GM21723 (cell line): ENCODE measurements at regions not wholly inside any gene's neighbourhood (a gene's known extent, or its start where the extent isn't known, plus 50 kb on each side); places are given as distances from the start of the nearest gene placed in this dataset.

Experiments used
- ATAC-seq: cut with Tn5 transposase; IDR thresholded peaks from one replicate; pipeline ENCODE4 v1.9.1; 2021; ENCODE audit warnings: mild to moderate bottlenecking, moderate library complexity; ENCODE audit not compliant: unreplicated experiment

GRCh38 chr10:36341471-36341870 lies 699.4 kb upstream of the FZD8 start:
- no peak for ATAC-seq

GRCh38 chr10:36336315-36336714 lies 694.2 kb upstream of the FZD8 start:
- ATAC-seq = no peak

- no peak for ATAC-seq
Measured at GRCh38 chr10:36333446-36333845, 691.4 kb upstream of the FZD8 start.

GRCh38 chr10:36332926-36333325 lies 690.8 kb upstream of the FZD8 start:
- no peak for ATAC-seq

GRCh38 chr10:36331121-36331520 lies 689.0 kb upstream of the FZD8 start:
- ATAC-seq = no peak

- ATAC-seq = no peak
Measured at GRCh38 chr10:36325815-36326214, 683.7 kb upstream of the FZD8 start.

- ATAC-seq = no peak
Measured at GRCh38 chr10:36324831-36325230, 682.7 kb upstream of the FZD8 start.

GRCh38 chr10:36313142-36313541 lies 671.0 kb upstream of the FZD8 start:
- no peak for ATAC-seq

GRCh38 chr10:36303896-36304295 lies 661.8 kb upstream of the FZD8 start:
- ATAC-seq = no peak

GRCh38 chr10:36302086-36302485 lies 660.0 kb upstream of the FZD8 start:
- no peak for ATAC-seq

GRCh38 chr10:36301539-36301938 lies 659.4 kb upstream of the FZD8 start:
- ATAC-seq = no peak

- ATAC-seq = no peak
Measured at GRCh38 chr10:36301139-36301538, 659.0 kb upstream of the FZD8 start.

- no peak for ATAC-seq
Measured at GRCh38 chr10:36283827-36284226, 641.7 kb upstream of the FZD8 start.

GRCh38 chr10:36281831-36282331 lies 639.8 kb upstream of the FZD8 start:
- no peak for ATAC-seq

- no peak for ATAC-seq
Measured at GRCh38 chr10:36280890-36281499, 638.9 kb upstream of the FZD8 start.

GRCh38 chr10:36280321-36280741 lies 638.2 kb upstream of the FZD8 start:
- no peak for ATAC-seq

- ATAC-seq = no peak
Measured at GRCh38 chr10:36278176-36278575, 636.1 kb upstream of the FZD8 start.

GRCh38 chr10:36277459-36277858 lies 635.4 kb upstream of the FZD8 start:
- no peak for ATAC-seq

GRCh38 chr10:36271627-36272340 lies 629.7 kb upstream of the FZD8 start:
- no peak for ATAC-seq

- no peak for ATAC-seq
Measured at GRCh38 chr10:36269222-36269621, 627.1 kb upstream of the FZD8 start.

- no peak for ATAC-seq
Measured at GRCh38 chr10:36266923-36267322, 624.8 kb upstream of the FZD8 start.

GRCh38 chr10:36265741-36266140 lies 623.6 kb upstream of the FZD8 start:
- ATAC-seq = no peak

GRCh38 chr10:36263871-36264270 lies 621.8 kb upstream of the FZD8 start:
- no peak for ATAC-seq
